Osteocyte (in vitro differentiated cells): ENCODE measurements at regions not wholly inside any gene's neighbourhood (a gene's known extent, or its start where the extent isn't known, plus 50 kb on each side); places are given as distances from the start of the nearest gene placed in this dataset.

Experiments
- DNase-seq: peaks from one replicate; pipeline ENCODE4 v3.0.0; 2021; ENCODE audit warnings: mixed read lengths; ENCODE audit not compliant: unreplicated experiment; ENCODE audit errors: extremely low spot score
- H3K27ac Mint-ChIP-seq: one replicate; pipeline ENCODE4 v1.8.0; 2021; ENCODE audit warnings: mild to moderate bottlenecking, mixed read lengths; ENCODE audit not compliant: unreplicated experiment
- H3K27me3 Mint-ChIP-seq: one replicate; pipeline ENCODE4 v1.8.0; 2021; ENCODE audit warnings: mixed read lengths; ENCODE audit not compliant: unreplicated experiment
- H3K36me3 Mint-ChIP-seq: one replicate; pipeline ENCODE4 v1.8.0; 2021; ENCODE audit warnings: mixed read lengths; ENCODE audit not compliant: unreplicated experiment
- H3K4me1 Mint-ChIP-seq: one replicate; pipeline ENCODE4 v1.8.0; 2021; ENCODE audit warnings: mixed read lengths; ENCODE audit not compliant: unreplicated experiment
- H3K4me3 Mint-ChIP-seq: one replicate; pipeline ENCODE4 v1.8.0; 2021; ENCODE audit warnings: mild to moderate bottlenecking, moderate library complexity, mixed read lengths; ENCODE audit not compliant: unreplicated experiment
- H3K9me3 Mint-ChIP-seq: one replicate; pipeline ENCODE4 v1.8.0; 2021; ENCODE audit warnings: mixed read lengths; ENCODE audit not compliant: unreplicated experiment
- TF ChIP-seq, protein P1 (sequence below): fragments of 200-600 bp; sonication (generic); IDR thresholded peaks from 2 replicates; pipeline ENCODE4 v1.5.0; 2021; ENCODE audit warnings: antibody characterized with exemption, mild to moderate bottlenecking, moderate library complexity

DNA sequence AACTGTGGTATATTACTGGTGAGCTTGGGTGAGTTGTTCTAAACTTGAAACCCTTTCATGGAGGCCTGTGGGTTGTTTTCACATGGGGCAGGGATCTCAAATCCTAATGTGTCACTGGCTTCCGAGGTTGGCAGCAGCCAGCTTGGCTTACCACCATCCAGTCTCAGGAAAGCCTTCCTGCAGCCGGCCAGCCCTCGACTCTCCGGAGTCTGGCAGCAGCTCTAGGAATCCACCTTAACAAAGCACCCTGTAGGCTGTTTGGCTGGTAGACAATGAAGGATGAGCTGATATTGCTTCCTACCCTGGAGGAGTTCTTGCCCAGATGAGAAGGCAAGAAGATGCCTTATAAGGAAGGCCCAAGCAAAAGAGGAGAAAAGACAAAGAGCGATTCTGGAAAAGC, 188.3 kb downstream of the KLF12 start:
- peaks cover 20% of the 10 kb centered on the region for H3K36me3 Mint-ChIP-seq
- no peak overlapping the region for H3K4me3 Mint-ChIP-seq
- H3K27me3 Mint-ChIP-seq: no peaks in the 10 kb centered on the region
- H3K9me3 Mint-ChIP-seq: no peaks in the 10 kb centered on the region
- peak overlapping the region; percentile 60 for H3K27ac Mint-ChIP-seq
- peaks cover 17% of the 10 kb centered on the region for H3K4me1 Mint-ChIP-seq
- no peak for DNase-seq
- TF ChIP-seq, protein P1, sequence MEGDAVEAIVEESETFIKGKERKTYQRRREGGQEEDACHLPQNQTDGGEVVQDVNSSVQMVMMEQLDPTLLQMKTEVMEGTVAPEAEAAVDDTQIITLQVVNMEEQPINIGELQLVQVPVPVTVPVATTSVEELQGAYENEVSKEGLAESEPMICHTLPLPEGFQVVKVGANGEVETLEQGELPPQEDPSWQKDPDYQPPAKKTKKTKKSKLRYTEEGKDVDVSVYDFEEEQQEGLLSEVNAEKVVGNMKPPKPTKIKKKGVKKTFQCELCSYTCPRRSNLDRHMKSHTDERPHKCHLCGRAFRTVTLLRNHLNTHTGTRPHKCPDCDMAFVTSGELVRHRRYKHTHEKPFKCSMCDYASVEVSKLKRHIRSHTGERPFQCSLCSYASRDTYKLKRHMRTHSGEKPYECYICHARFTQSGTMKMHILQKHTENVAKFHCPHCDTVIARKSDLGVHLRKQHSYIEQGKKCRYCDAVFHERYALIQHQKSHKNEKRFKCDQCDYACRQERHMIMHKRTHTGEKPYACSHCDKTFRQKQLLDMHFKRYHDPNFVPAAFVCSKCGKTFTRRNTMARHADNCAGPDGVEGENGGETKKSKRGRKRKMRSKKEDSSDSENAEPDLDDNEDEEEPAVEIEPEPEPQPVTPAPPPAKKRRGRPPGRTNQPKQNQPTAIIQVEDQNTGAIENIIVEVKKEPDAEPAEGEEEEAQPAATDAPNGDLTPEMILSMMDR: no peak

DNA sequence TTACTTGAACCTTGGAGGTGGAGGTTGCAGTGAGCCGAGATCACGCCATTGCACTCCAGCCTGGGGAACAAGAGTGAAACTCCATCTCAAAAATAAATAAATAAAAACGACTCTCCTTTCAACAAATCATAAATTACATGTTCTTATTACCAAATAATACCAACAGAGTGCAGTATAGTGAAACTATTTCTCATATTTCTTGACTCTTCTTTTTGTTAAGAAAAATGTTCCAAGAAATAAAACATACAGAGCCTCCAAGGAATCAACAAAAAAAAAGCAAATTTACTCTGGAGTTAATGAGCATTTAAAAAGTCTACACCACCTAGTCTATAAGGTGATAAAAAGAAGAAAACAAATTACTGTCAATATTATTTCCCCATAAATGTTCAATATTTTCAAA, 188.8 kb downstream of the KLF12 start:
- Mint-ChIP-seq H3K4me3 (no peak overlapping the region), H3K27me3 (no peaks in the 10 kb centered on the region), H3K36me3 (peaks cover 21% of the 10 kb centered on the region), H3K4me1 (peaks cover 17% of the 10 kb centered on the region), H3K9me3 (no peaks in the 10 kb centered on the region), H3K27ac (peak overlapping the region; percentile 60)
- TF ChIP-seq, protein P1: peak; percentile 41
- DNase-seq: no peak

DNA sequence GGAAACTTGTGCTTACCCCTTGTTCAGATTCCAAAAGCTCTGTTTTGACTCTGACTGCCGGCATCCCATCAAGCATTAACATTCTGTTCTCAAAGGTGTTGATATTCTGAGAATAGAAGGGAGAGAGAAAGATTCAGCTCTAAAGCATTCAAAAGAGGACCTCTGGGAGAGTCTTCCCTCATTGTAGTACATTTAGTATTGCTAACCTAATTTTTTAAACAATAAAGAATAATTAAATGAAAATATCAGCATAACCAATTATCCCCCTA, 190.3 kb downstream of the KLF12 start:
- H3K4me1 Mint-ChIP-seq: peaks cover 13% of the 10 kb centered on the region
- peaks cover 24% of the 10 kb centered on the region for H3K36me3 Mint-ChIP-seq
- H3K9me3 Mint-ChIP-seq: no peaks in the 10 kb centered on the region
- H3K4me3 Mint-ChIP-seq: no peak overlapping the region
- TF ChIP-seq, protein P1: no peak
- no peak for DNase-seq
- no peaks in the 10 kb centered on the region for H3K27me3 Mint-ChIP-seq
- no peak overlapping the region for H3K27ac Mint-ChIP-seq

DNA sequence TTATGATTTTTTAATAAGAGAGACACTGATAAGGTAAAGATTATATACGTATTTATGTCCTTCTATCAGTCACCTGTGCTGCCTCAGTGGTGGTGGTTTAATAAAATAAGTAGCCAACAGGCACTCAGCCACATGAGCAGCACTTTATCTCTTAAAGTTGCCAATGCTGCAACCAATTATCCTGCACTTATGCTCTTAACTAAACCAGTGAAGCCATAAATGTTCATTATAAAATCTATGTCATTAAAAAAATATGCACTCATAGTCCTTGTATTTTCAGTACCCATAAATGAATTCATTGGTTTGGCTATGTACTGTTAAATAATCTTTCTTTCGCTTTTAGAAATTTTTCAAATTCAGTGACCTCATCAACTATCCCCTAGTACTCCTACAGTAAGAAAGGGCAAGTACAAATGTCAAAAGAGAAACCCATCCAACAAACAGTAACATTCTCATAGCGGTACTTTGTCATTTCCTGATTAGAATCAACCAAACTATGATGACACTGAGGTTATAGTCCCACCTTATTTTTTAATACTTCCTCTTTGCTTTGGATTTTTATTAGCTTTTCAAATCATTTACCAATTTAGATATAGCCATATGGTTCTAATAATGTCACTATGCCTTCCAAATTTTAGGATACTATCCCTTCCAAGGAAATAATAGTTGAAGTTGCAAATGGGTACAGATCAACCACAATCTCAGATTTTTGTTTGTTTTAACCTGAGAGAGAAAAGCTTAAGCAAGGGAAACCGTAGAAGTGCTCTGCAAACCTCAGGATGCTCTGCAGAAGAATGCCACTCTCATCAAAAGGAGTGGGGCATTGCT, 190.9 kb downstream of the KLF12 start:
- Mint-ChIP-seq H3K4me3 (no peak overlapping the region), H3K27ac (no peak overlapping the region), H3K36me3 (peaks cover 24% of the 10 kb centered on the region), H3K9me3 (no peaks in the 10 kb centered on the region), H3K4me1 (peaks cover 18% of the 10 kb centered on the region), H3K27me3 (no peaks in the 10 kb centered on the region)
- TF ChIP-seq, protein P1: no peak
- DNase-seq: no peak

DNA sequence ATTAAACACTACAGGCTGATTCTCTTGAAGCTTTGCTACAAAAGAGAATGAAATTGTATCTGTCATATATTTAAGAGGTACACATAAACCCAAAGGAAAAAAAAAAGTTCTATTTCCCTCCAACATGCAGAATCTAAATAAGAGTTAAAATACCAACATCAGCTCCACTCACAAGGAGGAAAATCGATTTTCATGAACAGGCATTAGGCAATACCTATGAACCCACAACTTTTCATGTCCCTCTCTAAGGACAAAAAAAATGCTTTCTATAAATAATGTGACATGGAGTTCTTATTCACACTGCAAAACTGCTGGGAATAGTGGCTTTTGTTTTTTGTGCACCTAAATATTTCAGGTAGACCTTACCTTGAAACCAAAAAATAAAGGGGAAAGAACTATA, 192.5 kb downstream of the KLF12 start:
- DNase-seq: no peak
- H3K4me1 Mint-ChIP-seq: peaks cover 30% of the 10 kb centered on the region
- H3K27me3 Mint-ChIP-seq: no peaks in the 10 kb centered on the region
- TF ChIP-seq, protein P1: no peak
- peaks cover 24% of the 10 kb centered on the region for H3K36me3 Mint-ChIP-seq
- no peak overlapping the region for H3K4me3 Mint-ChIP-seq
- H3K27ac Mint-ChIP-seq: no peak overlapping the region
- H3K9me3 Mint-ChIP-seq: no peaks in the 10 kb centered on the region
